HFFc6 (cell line): ENCODE measurements at regions not wholly inside any gene's neighbourhood (a gene's known extent, or its start where the extent isn't known, plus 50 kb on each side); places are given as distances from the start of the nearest gene placed in this dataset.

Experiments used
- DNase-seq: peaks from one replicate; pipeline ENCODE4 v3.0.0-alpha.2; 2018
- H3K27ac Mint-ChIP-seq: 2 replicates; pipeline ENCODE4 v1.8.0; 2020; ENCODE audit warnings: mild to moderate bottlenecking, mixed read lengths
- H3K27me3 Mint-ChIP-seq: 2 replicates; pipeline ENCODE4 v1.8.0; 2021; ENCODE audit warnings: mild to moderate bottlenecking, moderate library complexity, mixed read lengths; ENCODE audit not compliant: insufficient read depth
- H3K36me3 Mint-ChIP-seq: 2 replicates; pipeline ENCODE4 v1.8.0; 2021; ENCODE audit warnings: low read depth, mixed read lengths
- H3K4me1 Mint-ChIP-seq: 2 replicates; pipeline ENCODE4 v1.8.0; 2020; ENCODE audit warnings: low read depth, mixed read lengths
- H3K4me3 Mint-ChIP-seq: 2 replicates; pipeline ENCODE4 v1.8.0; 2020; ENCODE audit warnings: mild to moderate bottlenecking, moderate library complexity, mixed read lengths
- H3K9me3 Mint-ChIP-seq: 2 replicates; pipeline ENCODE4 v1.8.0; 2020; ENCODE audit warnings: mild to moderate bottlenecking, mixed read lengths
- CTCF ChIP-seq: fragments of 200-600 bp; sonication (generic); IDR thresholded peaks from 2 replicates; pipeline ENCODE4 v1.5.0; 2021; ENCODE audit warnings: antibody characterized with exemption, mild to moderate bottlenecking

GRCh38 chr14:62015945-62016344 is 253.7 kb downstream of the SNAPC1 start:
- peaks cover 36% of the 10 kb centered on the region for H3K4me1 Mint-ChIP-seq
- no peaks in the 10 kb centered on the region; the same call in 1 of the 2 replicates for H3K27me3 Mint-ChIP-seq
- DNase-seq = peak; percentile 12
- H3K4me3 Mint-ChIP-seq = no peak overlapping the region
- peak overlapping the region; percentile 21; the same call in 1 of the 2 replicates for H3K27ac Mint-ChIP-seq
- H3K36me3 Mint-ChIP-seq = peaks cover 4% of the 10 kb centered on the region; the same call in 1 of the 2 replicates
- H3K9me3 Mint-ChIP-seq = no peaks in the 10 kb centered on the region
- no peak for TF ChIP-seq CTCF

DNA sequence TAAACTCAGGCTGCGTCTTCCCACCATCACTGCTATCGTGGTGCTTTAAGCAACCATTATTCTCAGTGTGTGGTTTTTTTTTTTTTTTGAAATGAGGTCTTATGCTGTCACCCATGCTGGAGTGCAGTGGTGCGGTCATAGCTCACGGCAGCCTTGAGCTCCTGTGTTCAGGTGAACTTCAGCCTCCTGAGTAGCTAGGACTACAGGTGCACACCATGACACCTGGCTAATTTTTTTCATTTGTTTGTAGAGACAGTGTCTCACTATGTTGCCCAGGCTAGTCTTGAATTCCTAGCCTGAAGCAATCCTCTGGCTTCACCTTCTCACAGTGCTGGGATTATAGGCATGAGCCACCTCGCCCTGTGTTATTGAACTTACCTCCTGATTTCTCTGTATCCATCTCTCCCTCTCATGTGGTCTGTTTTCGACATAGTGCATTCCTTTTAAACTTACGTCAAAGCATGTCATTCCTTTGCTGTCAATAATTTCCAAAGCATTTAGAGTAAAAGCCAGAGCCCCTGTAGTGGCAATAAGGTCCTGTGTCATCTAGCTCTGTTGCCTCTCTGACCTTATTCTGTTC is 255.5 kb downstream of the SNAPC1 start:
- Mint-ChIP-seq H3K9me3 (no peaks in the 10 kb centered on the region), H3K27me3 (no peaks in the 10 kb centered on the region; the same call in 1 of the 2 replicates), H3K27ac (no peak overlapping the region), H3K4me1 (peaks cover 36% of the 10 kb centered on the region), H3K4me3 (no peak overlapping the region), H3K36me3 (peaks cover 4% of the 10 kb centered on the region; the same call in 1 of the 2 replicates)
- TF ChIP-seq CTCF = no peak
- no peak for DNase-seq

DNA sequence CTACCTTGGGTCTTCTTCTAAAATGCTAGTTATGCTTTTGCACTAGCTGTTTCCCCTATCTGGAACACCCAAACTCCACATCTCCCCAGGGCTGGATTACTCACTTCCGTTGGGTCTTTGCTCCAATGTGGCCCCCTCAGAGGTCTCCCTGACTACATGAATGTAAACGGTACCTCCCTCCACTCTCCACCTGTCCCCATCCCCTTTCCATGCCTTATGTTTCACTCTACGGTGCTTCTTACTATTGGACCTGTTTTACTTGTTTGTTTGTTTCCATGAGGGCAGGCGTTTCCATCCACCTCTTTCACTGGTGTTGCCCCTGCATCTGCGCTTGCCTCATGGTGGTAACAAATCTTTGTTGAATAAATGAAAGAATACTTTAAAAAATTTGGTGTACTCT is 256.4 kb downstream of the SNAPC1 start:
- TF ChIP-seq CTCF = no peak
- DNase-seq = no peak
- Mint-ChIP-seq H3K36me3 (peaks cover 4% of the 10 kb centered on the region; the same call in 1 of the 2 replicates), H3K4me1 (peaks cover 36% of the 10 kb centered on the region), H3K9me3 (no peaks in the 10 kb centered on the region), H3K27ac (no peak overlapping the region), H3K27me3 (no peaks in the 10 kb centered on the region), H3K4me3 (no peak overlapping the region)

DNA sequence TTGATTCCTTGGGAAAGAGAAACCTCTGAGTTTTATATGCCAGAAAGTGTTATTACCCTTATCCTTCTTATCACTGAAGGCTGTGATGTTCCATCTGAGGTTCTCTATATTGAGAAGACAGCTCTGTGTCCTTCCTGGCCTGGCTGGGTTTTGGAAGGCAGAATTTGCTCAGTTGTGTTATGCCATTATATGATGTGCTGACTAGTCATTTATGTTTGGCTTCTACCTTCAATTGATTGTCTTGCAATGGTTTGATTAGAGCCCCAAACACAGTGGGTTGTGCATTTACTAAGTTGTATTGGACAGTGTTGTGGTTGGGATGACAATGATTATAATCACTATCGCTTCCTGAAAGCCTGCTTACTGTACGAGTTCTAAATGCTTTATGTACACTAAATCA is 265.7 kb downstream of the SNAPC1 start:
- no peaks in the 10 kb centered on the region for H3K9me3 Mint-ChIP-seq
- DNase-seq = no peak
- no peak overlapping the region for H3K27ac Mint-ChIP-seq
- no peaks in the 10 kb centered on the region; the same call in 1 of the 2 replicates for H3K27me3 Mint-ChIP-seq
- no peak for TF ChIP-seq CTCF
- no peaks in the 10 kb centered on the region; the same call in 1 of the 2 replicates for H3K36me3 Mint-ChIP-seq
- peaks cover 6% of the 10 kb centered on the region; the same call in 1 of the 2 replicates for H3K4me1 Mint-ChIP-seq
- H3K4me3 Mint-ChIP-seq = no peak overlapping the region

- no peak for DNase-seq
- peaks cover 6% of the 10 kb centered on the region; the same call in 1 of the 2 replicates for H3K4me1 Mint-ChIP-seq
- H3K4me3 Mint-ChIP-seq = no peak overlapping the region
- no peak overlapping the region for H3K27ac Mint-ChIP-seq
- H3K27me3 Mint-ChIP-seq = no peaks in the 10 kb centered on the region; the same call in 1 of the 2 replicates
- H3K9me3 Mint-ChIP-seq = no peaks in the 10 kb centered on the region
- no peaks in the 10 kb centered on the region; the same call in 1 of the 2 replicates for H3K36me3 Mint-ChIP-seq
- no peak for TF ChIP-seq CTCF
These were observed 267.3 kb downstream of the SNAPC1 start for GRCh38 chr14:62029569-62029924.
